SK-N-MC (cell line): ENCODE measurements at regions not wholly inside any gene's neighbourhood (a gene's known extent, or its start where the extent isn't known, plus 50 kb on each side); places are given as distances from the start of the nearest gene placed in this dataset.

Source experiments
- EZH2 ChIP-seq: fragments of 200-600 bp; sonication (generic); IDR thresholded peaks from one replicate; pipeline ENCODE4 v1.6.1; 2017; ENCODE audit warnings: antibody characterized with exemption
- FOXP2 ChIP-seq: optimal IDR thresholded peaks from 2 replicates; pipeline ENCODE3; 2011; ENCODE audit warnings: mild to moderate bottlenecking, moderate library complexity; ENCODE audit not compliant: insufficient read depth; ENCODE audit errors: extremely low read length, control extremely low read depth
- POLR2AphosphoS5 ChIP-seq: IDR thresholded peaks from 2 replicates; pipeline ENCODE4 v1.6.1; 2012; ENCODE audit warnings: mild to moderate bottlenecking, low read depth, low read length, borderline replicate concordance

DNA sequence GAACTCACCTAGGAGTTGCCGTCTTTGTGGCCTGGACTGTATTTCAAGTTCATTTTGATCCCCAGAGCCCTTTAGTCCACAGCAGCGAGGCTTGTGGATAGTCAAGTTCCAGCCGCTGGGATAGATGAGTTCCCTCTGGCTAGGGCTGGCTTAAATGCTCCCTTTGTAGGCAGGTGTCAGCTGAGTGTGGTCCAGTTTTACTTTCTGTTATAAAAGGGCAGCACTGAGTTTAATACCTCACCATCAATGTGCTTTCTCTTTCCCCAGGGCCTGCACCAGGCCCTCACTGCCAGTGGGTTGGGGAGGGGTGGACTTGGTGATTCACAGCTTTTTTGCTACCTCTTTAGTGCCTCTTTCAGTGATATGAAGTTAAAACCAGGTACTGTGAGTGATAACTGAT, 188.2 kb downstream of the SLCO4C1 start:
- no peak for TF ChIP-seq POLR2AphosphoS5
- no peak for TF ChIP-seq FOXP2
- no peak for TF ChIP-seq EZH2
